GM21717 (cell line): ENCODE measurements at regions not wholly inside any gene's neighbourhood (a gene's known extent, or its start where the extent isn't known, plus 50 kb on each side); places are given as distances from the start of the nearest gene placed in this dataset.

Experiments used
- ATAC-seq: cut with Tn5 transposase; IDR thresholded peaks from one replicate; pipeline ENCODE4 v1.9.1; 2021; ENCODE audit warnings: mild to moderate bottlenecking, moderate library complexity; ENCODE audit not compliant: unreplicated experiment

GRCh38 chr13:105591277-105591676 lies 944.2 kb downstream of the EFNB2 start:
- no peak for ATAC-seq

GRCh38 chr13:105587786-105588185 lies 947.7 kb downstream of the EFNB2 start:
- ATAC-seq, result no peak

GRCh38 chr13:105579821-105580710 lies 955.4 kb downstream of the EFNB2 start:
- ATAC-seq, result no peak

- no peak for ATAC-seq
These were observed 962.3 kb downstream of the EFNB2 start for GRCh38 chr13:105573136-105573535.

- ATAC-seq, result no peak
These were observed 963.1 kb downstream of the EFNB2 start for GRCh38 chr13:105572401-105572800.

GRCh38 chr13:105569816-105570215 lies 965.6 kb downstream of the EFNB2 start:
- ATAC-seq, result no peak

GRCh38 chr13:105567951-105568525 lies 967.4 kb downstream of the EFNB2 start:
- no peak for ATAC-seq

- ATAC-seq, result no peak
These were observed 970.2 kb downstream of the EFNB2 start for GRCh38 chr13:105565136-105565727.

GRCh38 chr13:105552078-105552477 lies 983.4 kb downstream of the EFNB2 start:
- ATAC-seq, result no peak

GRCh38 chr13:105547851-105548250 lies 987.6 kb downstream of the EFNB2 start:
- no peak for ATAC-seq

- ATAC-seq, result no peak
These were observed 989.7 kb downstream of the EFNB2 start for GRCh38 chr13:105545811-105546210.

GRCh38 chr13:105543742-105544141 lies 991.7 kb downstream of the EFNB2 start:
- no peak for ATAC-seq

GRCh38 chr13:105541565-105541964 lies 993.9 kb downstream of the EFNB2 start:
- ATAC-seq, result no peak

GRCh38 chr13:105538346-105538745 lies 997.1 kb downstream of the EFNB2 start:
- ATAC-seq, result no peak

- no peak for ATAC-seq
These were observed 998.3 kb downstream of the EFNB2 start for GRCh38 chr13:105537113-105537512.

- ATAC-seq, result no peak
These were observed 1005.0 kb downstream of the EFNB2 start for GRCh38 chr13:105530468-105530867.

GRCh38 chr13:105527127-105527526 lies 1008.3 kb downstream of the EFNB2 start:
- no peak for ATAC-seq

- no peak for ATAC-seq
These were observed 1015.7 kb downstream of the EFNB2 start for GRCh38 chr13:105519771-105520170.

GRCh38 chr13:105518086-105518485 lies 1017.4 kb downstream of the EFNB2 start:
- no peak for ATAC-seq

- no peak for ATAC-seq
These were observed 1021.1 kb downstream of the EFNB2 start for GRCh38 chr13:105514401-105514800.

GRCh38 chr13:105513448-105513847 lies 1022.0 kb downstream of the EFNB2 start:
- no peak for ATAC-seq
